NCI-H526 treated with DMSO at 0.1 percent for 48 hours (cell line): ENCODE measurements at regions not wholly inside any gene's neighbourhood (a gene's known extent, or its start where the extent isn't known, plus 50 kb on each side); places are given as distances from the start of the nearest gene placed in this dataset.
"Not testable (repeated sequence)": the region's sequence is repeated elsewhere in the genome, so short reads cannot be mapped to it uniquely, and the experiment has no call there.

ENCODE experiments used
- DNase-seq: peaks from one replicate; lab custom pipeline; 2025; lab: John Stamatoyannopoulos, UW

- DNase-seq: no peak
Observed at GRCh38 chrY:18919256-18919655, 145.7 kb upstream of the HSFY2 start.

GRCh38 chrY:18912846-18913245 is 139.3 kb upstream of the HSFY2 start:
- no peak for DNase-seq

- no peak for DNase-seq
Observed at GRCh38 chrY:18909846-18910245, 136.3 kb upstream of the HSFY2 start.

GRCh38 chrY:18906198-18906597 is 132.7 kb upstream of the HSFY2 start:
- not testable (repeated sequence) for DNase-seq

- no peak for DNase-seq
Observed at GRCh38 chrY:18904296-18904695, 130.8 kb upstream of the HSFY2 start.

GRCh38 chrY:18891994-18892393 is 118.5 kb upstream of the HSFY2 start:
- DNase-seq: no peak

- no peak for DNase-seq
Observed at GRCh38 chrY:18889548-18889947, 116.0 kb upstream of the HSFY2 start.

- DNase-seq: no peak
Observed at GRCh38 chrY:18884748-18885147, 111.2 kb upstream of the HSFY2 start.

GRCh38 chrY:18869145-18869544 is 95.6 kb upstream of the HSFY2 start:
- not testable (repeated sequence) for DNase-seq

GRCh38 chrY:18866887-18867551 is 93.5 kb upstream of the HSFY2 start:
- not testable (repeated sequence) for DNase-seq

- not testable (repeated sequence) for DNase-seq
Observed at GRCh38 chrY:18860856-18861255, 87.3 kb upstream of the HSFY2 start.

- not testable (repeated sequence) for DNase-seq
Observed at GRCh38 chrY:18858484-18859191, 85.1 kb upstream of the HSFY2 start.

GRCh38 chrY:18855184-18855583 is 81.6 kb upstream of the HSFY2 start:
- not testable (repeated sequence) for DNase-seq

- not testable (repeated sequence) for DNase-seq
Observed at GRCh38 chrY:18853323-18853722, 79.8 kb upstream of the HSFY2 start.

- DNase-seq: not testable (repeated sequence)
Observed at GRCh38 chrY:18836643-18837042, 63.1 kb upstream of the HSFY2 start.
